Lung microvascular endothelial cell (primary cell): ENCODE measurements at regions not wholly inside any gene's neighbourhood (a gene's known extent, or its start where the extent isn't known, plus 50 kb on each side); places are given as distances from the start of the nearest gene placed in this dataset.

Experiments used
- DNase-seq, 2 donors: peaks; one replicate each; pipeline versions ENCODE4 v3.0.0 to v3.0.0-alpha.2; 2010; ENCODE audit warnings: low read depth in 2 of 2

- no peak for DNase-seq
Observed at GRCh38 chr3:157810924-157811718, 295.1 kb downstream of the SHOX2 start.

DNA sequence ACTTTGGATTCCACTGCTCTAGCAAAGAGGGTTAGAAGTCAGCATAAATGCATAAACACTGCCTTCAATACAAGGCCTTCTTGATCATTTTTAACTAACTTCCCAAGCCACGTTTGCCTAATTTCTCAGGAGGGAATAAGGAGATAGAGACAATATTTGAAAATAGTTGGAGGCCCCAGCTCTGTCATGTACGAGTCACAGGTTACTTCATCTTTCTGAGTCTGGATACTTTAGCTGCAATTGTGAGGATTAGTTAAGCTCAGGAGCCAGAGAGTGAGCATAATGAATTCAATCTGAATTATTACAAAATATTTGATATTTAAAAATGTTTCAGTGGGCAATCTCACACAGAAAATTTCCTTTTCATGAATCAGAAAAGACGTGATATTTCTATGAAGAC is 298.9 kb downstream of the SHOX2 start:
- DNase-seq, result no peak

GRCh38 chr3:157805538-157805937 is 300.7 kb downstream of the SHOX2 start:
- DNase-seq, result no peak

DNA sequence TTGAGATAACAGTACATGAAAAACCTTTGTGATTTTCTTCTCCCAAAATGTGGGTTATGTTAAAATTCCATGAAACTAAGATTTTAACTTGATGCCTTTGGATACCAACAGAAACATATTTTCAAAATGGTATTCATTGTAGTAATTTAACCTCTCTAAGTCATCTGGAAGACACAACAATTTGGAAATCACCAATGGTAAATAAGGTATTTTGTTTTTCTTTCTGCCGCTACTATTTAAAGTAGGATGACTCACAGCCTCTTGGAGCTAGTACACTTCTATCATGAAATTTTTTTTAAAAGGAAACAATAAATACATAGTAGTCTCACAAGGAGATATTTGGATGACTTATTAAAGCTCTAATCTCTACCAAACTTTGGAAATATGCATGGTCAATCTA is 291.6 kb upstream of the VEPH1 start:
- DNase-seq, result no peak

- DNase-seq, result no peak
Observed at GRCh38 chr3:157793745-157794144, 290.5 kb upstream of the VEPH1 start.

DNA sequence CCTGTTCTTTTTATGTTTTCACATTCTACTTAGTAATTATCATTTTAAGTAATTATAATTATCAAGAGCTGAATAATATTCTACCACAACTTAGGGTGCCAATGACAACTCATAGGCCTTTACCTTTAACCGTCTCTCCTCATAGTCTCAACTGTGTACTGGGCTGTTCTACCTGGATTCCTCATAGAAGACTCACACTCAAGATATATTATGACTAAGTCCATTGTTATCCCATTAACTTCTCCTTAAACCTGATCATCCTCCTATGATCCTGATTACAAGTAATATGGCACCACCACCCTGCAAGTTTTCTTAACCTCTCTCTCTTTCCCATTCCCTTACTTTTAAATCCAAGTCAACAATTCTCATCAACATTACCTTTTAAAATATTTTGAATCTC is 285.9 kb upstream of the VEPH1 start:
- no peak for DNase-seq

DNA sequence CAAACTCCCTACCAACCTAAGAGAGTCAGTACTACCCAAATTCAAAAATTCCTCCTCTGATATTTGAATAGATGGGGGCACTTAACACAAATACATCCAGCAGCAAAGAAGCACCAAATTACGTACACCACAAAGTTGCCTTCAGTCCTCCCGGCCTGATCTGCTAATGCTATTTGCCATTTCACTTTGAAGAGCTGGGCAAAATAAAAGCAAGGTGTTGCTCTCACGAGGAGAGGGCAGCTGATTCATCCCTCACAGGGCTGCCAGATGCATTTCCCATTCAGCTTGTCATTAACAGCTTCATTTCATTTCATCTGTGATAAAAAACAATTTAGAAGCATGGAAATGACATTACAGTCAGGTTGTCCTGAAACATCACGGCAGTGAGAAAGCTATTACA is 283.4 kb upstream of the VEPH1 start:
- peak in 1 of 2 donors; percentile 5 for DNase-seq

- DNase-seq, result peak; percentile 5 to 26
Observed at GRCh38 chr3:157786211-157786610, 283.0 kb upstream of the VEPH1 start.

DNA sequence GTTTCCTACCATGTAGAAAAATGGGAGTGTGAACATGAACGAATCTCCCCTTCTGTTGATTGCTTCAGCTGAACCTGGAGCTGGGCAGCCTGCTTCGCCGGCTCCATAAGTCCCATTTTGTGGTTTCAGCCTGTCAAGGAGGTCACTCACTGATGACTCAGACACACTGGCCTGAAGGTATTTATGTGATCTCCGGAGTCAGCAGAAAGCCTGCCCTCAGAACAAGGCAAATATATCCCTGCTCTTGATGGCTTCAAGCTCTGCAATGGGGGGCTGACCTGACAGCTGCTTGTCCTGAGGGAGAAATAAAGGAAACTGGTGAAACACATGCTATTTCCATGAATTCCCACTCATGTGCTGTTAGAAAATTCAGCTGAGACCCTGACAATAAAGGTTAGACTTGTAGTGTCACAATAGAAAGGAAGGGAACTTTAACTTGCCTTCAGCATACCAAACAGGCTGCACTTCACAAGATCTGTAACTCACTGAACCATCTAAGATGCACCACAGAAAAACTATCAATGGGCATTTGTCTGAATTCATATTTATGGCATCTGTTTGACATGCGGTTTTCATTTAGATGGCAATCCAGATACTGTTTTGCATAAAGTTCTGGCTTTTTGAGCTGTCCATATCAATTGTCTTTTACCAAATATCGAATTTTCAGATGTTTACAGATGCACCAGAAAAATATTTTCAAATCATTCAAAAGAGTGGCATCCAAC is 282.0 kb upstream of the VEPH1 start:
- DNase-seq, result peak in 1 of 2 donors; percentile 71

- no peak for DNase-seq
Observed at GRCh38 chr3:157782236-157782635, 279.0 kb upstream of the VEPH1 start.

DNA sequence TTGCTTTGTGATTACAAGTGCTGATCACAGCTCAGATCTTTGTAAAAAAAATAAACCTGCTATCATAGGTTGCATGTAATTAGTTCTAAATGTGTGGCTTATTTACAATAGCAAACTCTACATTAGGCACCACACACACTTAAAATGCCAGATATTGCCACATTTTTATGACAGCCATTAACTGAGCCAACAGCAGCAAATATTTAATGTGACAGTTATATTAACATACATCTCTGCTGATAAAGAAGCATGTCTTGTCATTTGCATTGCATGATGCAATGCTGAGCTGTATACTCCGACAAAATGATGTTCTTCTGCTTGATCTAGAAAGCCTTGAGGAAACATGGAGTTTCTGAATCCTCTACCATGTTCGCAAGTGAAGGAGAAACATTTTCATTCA is 273.6 kb upstream of the VEPH1 start:
- no peak for DNase-seq

GRCh38 chr3:157775446-157775845 is 272.2 kb upstream of the VEPH1 start:
- DNase-seq, result no peak

DNA sequence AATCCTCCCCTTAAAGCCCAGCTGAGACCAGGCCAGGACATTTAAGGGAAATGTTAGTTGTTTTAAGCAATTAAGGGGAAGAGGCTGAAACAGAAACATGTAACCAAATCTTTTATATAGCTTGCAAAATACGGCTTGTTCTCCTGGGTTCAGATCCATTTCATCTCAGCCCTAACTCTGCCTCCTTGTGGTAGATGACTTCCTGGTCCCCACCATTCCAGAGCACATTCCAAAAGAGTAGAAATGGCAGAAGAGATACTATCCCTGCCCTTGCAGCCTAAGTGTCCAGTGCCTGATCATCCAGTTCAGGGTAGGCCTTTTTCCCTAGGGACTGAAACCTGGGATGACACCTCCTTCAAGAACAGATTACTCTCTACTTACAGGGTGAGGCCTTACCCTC is 266.2 kb upstream of the VEPH1 start:
- no peak for DNase-seq

- DNase-seq, result no peak
Observed at GRCh38 chr3:157767607-157768006, 264.4 kb upstream of the VEPH1 start.

GRCh38 chr3:157763644-157764043 is 260.4 kb upstream of the VEPH1 start:
- DNase-seq, result no peak

DNA sequence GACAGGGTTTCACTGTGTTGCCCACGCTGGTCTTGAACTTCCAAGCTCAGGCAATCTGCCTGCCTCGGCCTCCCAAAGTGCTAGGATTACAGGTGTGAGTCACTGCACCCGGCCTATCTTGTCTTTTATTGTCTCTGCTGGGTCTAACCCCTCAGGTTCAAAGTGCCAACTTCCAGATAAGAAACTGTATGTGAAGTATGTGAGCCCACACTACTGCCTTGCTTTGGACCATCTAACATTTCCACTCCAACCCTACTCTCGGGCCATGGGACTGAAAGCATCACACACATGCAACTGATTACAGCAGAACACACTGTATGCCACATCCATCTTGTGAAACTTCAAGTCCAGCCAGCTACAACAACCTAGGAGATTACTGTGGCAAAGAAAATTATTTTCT is 256.1 kb upstream of the VEPH1 start:
- no peak for DNase-seq

DNA sequence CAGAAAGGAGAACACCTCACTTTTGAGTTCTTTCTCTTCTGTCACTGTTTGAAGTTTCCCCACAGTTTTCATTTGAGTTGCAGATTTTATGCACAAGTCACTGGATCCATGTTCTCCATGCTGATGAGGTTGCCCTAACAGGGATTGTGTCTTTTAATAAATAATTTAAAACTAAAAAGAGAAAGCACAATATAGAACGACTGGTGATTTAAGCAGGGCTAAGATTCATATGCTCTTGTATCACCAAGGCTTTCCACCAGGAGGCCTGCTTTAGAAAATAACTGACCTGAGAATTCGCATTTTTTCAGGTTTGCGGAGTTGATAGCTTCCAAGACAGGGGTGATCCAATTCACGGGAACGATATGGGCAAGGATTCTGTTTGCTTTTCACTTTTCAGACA is 252.0 kb upstream of the VEPH1 start:
- no peak for DNase-seq

DNA sequence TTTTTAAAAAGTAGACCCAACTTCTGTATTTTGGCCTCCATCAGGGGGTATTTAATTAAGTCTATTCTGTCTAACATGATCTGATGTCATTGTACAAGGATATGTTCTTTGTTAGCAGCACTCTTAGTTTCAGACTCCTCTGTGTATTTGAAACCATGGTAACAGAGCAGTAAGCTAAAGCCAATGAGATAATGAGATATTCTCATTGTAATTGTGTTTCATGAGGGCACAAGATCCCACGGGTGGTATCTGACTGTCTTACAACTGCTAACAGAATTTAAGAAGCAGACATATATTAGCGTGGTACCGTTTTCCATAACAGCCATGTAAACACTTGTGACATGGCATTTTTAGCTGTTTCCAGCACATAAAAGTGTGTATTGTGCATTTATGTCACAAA is 251.2 kb upstream of the VEPH1 start:
- DNase-seq, result no peak

- no peak for DNase-seq
Observed at GRCh38 chr3:157753787-157754136, 250.5 kb upstream of the VEPH1 start.

DNA sequence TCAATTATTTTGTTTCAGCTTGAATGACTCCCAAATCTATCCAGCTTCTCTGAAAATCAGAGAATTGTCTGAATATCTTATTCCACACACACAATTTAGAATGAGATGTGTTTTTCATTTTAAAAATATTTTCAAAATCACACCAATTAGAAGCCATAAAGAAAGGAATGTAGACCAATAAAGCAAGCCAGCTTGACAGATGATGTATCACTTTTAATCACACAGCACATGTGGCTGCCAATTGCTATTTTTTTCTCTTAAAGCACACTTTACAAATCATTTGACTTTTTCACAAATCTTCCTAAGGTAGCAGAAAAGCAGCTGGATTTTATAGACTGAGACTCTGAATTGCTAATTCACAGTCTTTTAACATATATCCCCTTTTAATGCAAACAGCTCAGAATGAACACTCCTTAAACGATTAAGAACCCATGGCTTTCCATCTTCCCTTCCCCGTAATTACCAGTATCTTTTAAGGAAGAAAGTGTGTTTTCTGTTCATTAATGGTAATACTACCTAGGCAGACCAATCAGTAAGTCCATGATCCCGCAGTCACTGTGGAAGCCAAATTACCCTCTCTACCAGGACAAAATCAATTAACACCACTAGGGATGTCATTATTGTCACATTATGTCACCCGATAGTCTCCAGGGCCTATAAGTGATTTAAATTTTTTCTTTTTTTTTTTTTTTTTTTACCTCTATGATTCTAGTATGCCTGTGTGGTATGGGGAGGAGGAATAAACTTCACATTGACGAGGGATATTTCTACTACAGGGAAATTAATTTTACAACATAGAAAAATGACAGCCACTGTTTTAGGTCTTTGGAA is 250.0 kb upstream of the VEPH1 start:
- DNase-seq, result no peak

DNA sequence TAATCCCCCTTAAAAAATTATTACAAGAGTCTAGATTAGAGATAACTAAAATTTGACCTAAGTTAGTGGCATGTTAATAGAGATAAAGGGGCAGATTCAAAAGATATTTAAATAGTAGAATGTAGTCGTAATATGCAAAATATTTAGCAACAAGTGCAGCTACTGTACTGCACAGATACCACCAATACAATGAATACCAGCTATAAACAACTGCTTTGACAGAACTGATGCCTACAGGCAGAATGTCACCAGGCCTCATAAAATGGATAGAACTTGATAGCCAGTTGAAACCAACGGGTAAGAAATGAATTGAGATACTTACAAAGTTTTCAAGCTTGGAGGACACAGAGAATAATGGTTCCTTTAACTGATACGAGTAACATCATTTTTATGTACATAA is 249.3 kb upstream of the VEPH1 start:
- no peak for DNase-seq

DNA sequence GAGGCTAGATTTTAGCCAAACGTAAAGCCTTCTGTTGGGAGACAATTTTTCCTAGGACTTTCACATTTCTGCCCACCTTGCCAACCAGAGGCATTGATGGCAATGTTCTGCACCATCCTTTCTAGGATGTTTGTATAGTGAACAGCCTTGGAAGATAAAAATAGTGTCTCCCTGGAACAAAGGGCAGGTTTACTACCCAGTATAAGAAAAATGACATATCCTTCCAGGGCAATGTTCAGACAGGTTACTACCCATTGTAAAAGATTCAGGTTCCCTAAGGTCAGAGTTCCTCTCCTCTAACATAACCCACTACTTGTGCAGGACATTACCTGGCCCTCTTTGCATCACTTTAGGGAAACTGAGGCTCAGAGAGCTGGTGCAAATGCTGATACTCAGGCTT is 248.2 kb upstream of the VEPH1 start:
- no peak for DNase-seq
